ENCODE measurements at regions not wholly inside any gene's neighbourhood (a gene's known extent, or its start where the extent isn't known, plus 50 kb on each side); places are given as distances from the start of the nearest gene placed in this dataset.

DNA sequence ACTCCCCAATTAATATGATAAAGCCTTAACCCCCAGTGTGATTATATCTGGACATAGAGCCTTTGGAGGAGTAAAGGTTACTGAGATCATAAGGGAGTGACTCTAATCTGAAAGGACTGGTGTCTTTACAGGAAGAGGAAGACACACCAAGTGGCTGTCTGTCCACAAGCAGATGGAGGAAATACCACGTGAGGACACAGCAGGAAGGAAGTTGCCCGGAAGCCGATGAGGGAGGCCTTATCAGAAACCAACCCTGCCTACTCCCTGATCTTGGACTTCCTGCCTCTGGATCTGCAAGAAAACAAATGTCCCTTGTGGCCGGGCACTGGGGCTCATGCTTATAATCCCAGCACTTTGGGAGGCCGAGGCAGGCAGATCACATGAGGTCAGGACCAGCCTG, 110.3 kb upstream of the CHRM3 start:
- no peaks in the 10 kb centered on the region for H3K36me3 ChIP-seq (replicated peaks in 1 of 2)
- DNase-seq = no peak
- H3K4me3 ChIP-seq = no peak overlapping the region
- no peak for TF ChIP-seq POLR2A (IDR thresholded peaks at IDR 0.05)
- TF ChIP-seq, protein P1, sequence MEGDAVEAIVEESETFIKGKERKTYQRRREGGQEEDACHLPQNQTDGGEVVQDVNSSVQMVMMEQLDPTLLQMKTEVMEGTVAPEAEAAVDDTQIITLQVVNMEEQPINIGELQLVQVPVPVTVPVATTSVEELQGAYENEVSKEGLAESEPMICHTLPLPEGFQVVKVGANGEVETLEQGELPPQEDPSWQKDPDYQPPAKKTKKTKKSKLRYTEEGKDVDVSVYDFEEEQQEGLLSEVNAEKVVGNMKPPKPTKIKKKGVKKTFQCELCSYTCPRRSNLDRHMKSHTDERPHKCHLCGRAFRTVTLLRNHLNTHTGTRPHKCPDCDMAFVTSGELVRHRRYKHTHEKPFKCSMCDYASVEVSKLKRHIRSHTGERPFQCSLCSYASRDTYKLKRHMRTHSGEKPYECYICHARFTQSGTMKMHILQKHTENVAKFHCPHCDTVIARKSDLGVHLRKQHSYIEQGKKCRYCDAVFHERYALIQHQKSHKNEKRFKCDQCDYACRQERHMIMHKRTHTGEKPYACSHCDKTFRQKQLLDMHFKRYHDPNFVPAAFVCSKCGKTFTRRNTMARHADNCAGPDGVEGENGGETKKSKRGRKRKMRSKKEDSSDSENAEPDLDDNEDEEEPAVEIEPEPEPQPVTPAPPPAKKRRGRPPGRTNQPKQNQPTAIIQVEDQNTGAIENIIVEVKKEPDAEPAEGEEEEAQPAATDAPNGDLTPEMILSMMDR (IDR thresholded peaks at IDR 0.05) = no peak
- H3K9me3 ChIP-seq (replicated peaks in 1 of 3) = no peaks in the 10 kb centered on the region
- no peaks in the 10 kb centered on the region for H3K27me3 ChIP-seq
- WGBS, 4 donors = 56 to 74% (median 63%) methylated on average over 4 to 5 of the region's 5 CpGs
- H3K4me1 ChIP-seq (replicated peaks in 1 of 2) = no peaks in the 10 kb centered on the region
- intact Hi-C loops (cut with DNase I) = no loop called here
- H3K27ac ChIP-seq = no peak overlapping the region

GRCh38 chr1:239274242-239274830, 112.0 kb upstream of the CHRM3 start:
- H3K27me3 ChIP-seq = no peaks in the 10 kb centered on the region
- no peaks in the 10 kb centered on the region for H3K36me3 ChIP-seq (replicated peaks in 1 of 2)
- H3K4me3 ChIP-seq = no peak overlapping the region
- DNase-seq = no peak
- no peaks in the 10 kb centered on the region for H3K4me1 ChIP-seq (replicated peaks in 1 of 2)
- H3K27ac ChIP-seq = no peak overlapping the region
- TF ChIP-seq POLR2A (IDR thresholded peaks at IDR 0.05) = no peak
- TF ChIP-seq, protein P1 (IDR thresholded peaks at IDR 0.05) = no peak
- no peaks in the 10 kb centered on the region for H3K9me3 ChIP-seq (replicated peaks in 1 of 3)
- intact Hi-C loops (cut with DNase I) = no loop called here
- 62 to 70% (median 65%) methylated on average over 4 of the region's 4 CpGs for WGBS, 4 donors

- WGBS, 4 donors = 80 to 90% (median 87%) methylated on average over 5 of the region's 5 CpGs
- TF ChIP-seq, protein P1 (IDR thresholded peaks at IDR 0.05) = no peak
- no peak for TF ChIP-seq POLR2A (IDR thresholded peaks at IDR 0.05)
- no peaks in the 10 kb centered on the region for H3K9me3 ChIP-seq (replicated peaks in 1 of 3)
- H3K4me1 ChIP-seq (replicated peaks in 1 of 2) = no peaks in the 10 kb centered on the region
- intact Hi-C loops (cut with DNase I) = no loop called here
- H3K36me3 ChIP-seq (replicated peaks in 1 of 2) = no peaks in the 10 kb centered on the region
- H3K27ac ChIP-seq = no peak overlapping the region
- DNase-seq = no peak
- H3K4me3 ChIP-seq = no peak overlapping the region
- H3K27me3 ChIP-seq = no peaks in the 10 kb centered on the region
These were observed 115.9 kb upstream of the CHRM3 start for GRCh38 chr1:239270509-239270908.

GRCh38 chr1:239269706-239270105, 116.7 kb upstream of the CHRM3 start:
- Histone ChIP-seq H3K36me3 (replicated peaks in 1 of 2) (no peaks in the 10 kb centered on the region), H3K27me3 (no peaks in the 10 kb centered on the region), H3K4me3 (no peak overlapping the region), H3K9me3 (replicated peaks in 1 of 3) (no peaks in the 10 kb centered on the region), H3K4me1 (replicated peaks in 1 of 2) (no peaks in the 10 kb centered on the region), H3K27ac (no peak overlapping the region)
- no peak for DNase-seq
- TF ChIP-seq, protein P1 (IDR thresholded peaks at IDR 0.05) = no peak
- no peak for TF ChIP-seq POLR2A (IDR thresholded peaks at IDR 0.05)
- WGBS, 4 donors = 74 to 80% (median 77%) methylated on average over 4 of the region's 4 CpGs
- intact Hi-C loops (cut with DNase I) = no loop called here

All from adrenal gland (tissue), 9 donors.